Psoas muscle (tissue), 7 donors: ENCODE measurements at regions not wholly inside any gene's neighbourhood (a gene's known extent, or its start where the extent isn't known, plus 50 kb on each side); places are given as distances from the start of the nearest gene placed in this dataset.
"Not testable (repeated sequence)": the region's sequence is repeated elsewhere in the genome, so short reads cannot be mapped to it uniquely, and the experiment has no call there.

Experiments
- ATAC-seq, 4 donors: fragments of 200-7000 bp; cut with Tn5 transposase; one replicate each; pipeline ENCODE4 v1.9.1; 2020; ENCODE audit warnings: moderate library complexity in 3 of 4, mild to moderate bottlenecking in 2 of 4
- DNase-seq, 2 donors: peaks; one replicate each; pipeline ENCODE4 v3.0.0-alpha.2; 2020
- H3K27ac ChIP-seq: fragments of 200-600 bp; one replicate; pipeline ENCODE4 v1.8.0; 2022
- H3K27me3 ChIP-seq, 3 donors: fragments of 200-600 bp in 1 of 3; one replicate each; pipeline versions ENCODE4 v1.6.1 to v1.8.0; 2013 to 2022; ENCODE audit warnings: low read length in 2 of 3, mild to moderate bottlenecking in 2 of 3, moderate library complexity in 1 of 3; ENCODE audit not compliant: insufficient read depth in 3 of 3
- H3K36me3 ChIP-seq, 2 donors: fragments of 200-600 bp in 1 of 2; one replicate each; pipeline versions ENCODE4 v1.6.1 to v1.8.0; 2013 to 2022; ENCODE audit warnings: low read depth in 1 of 2, mild to moderate bottlenecking in 1 of 2, moderate library complexity in 1 of 2; ENCODE audit not compliant: insufficient read depth in 1 of 2
- H3K4me1 ChIP-seq: fragments of 200-600 bp; one replicate; pipeline ENCODE4 v1.8.0; 2022
- H3K4me3 ChIP-seq: fragments of 200-600 bp; one replicate; pipeline ENCODE4 v1.8.0; 2022; ENCODE audit warnings: mild to moderate bottlenecking
- H3K9me3 ChIP-seq: fragments of 200-600 bp; one replicate; pipeline ENCODE4 v1.8.0; 2022
- CTCF ChIP-seq: fragments of 200-600 bp; IDR thresholded peaks from one replicate; pipeline ENCODE4 v1.8.0; 2022; ENCODE audit warnings: antibody characterized with exemption
- WGBS, 3 donors: extraction: QIAGEN DNeasy Blood & Tissue Kit; methylation state at CpG; one replicate each; pipeline versions ENCODE4 v1.1.6 to v1.1.7; 2013; 5-methylcytosine and 5-hydroxymethylcytosine counted together
- intact Hi-C, 2 donors: fragments of 100-400 bp; cut with DNase I; formaldehyde crosslinking; loops; one replicate each; pipeline versions ENCODE4 v1.11.0 to v1.14.2; 2022
- donor health status: healthy with polysubstance abuse.
- donor health status: DM: no; HTN: no; CAD: no; lungs with moderate emphysema.
- donor health status: Bipolar disorder and iron deficiency.
- donor health status: healthy.
- donor health status: DM: yes; HTN: yes; CAD: no.
- donor health status: DM: no; HTN: no; CAD: no.
- donor health status: DM: yes; HTN: yes; CAD: no.

- H3K4me1 ChIP-seq, result no peaks in the 10 kb centered on the region
- no peaks in the 10 kb centered on the region for H3K27me3 ChIP-seq
- DNase-seq, result no peak
- no peaks in the 10 kb centered on the region for H3K36me3 ChIP-seq
- no peaks in the 10 kb centered on the region for H3K9me3 ChIP-seq
- H3K4me3 ChIP-seq, result no peak overlapping the region
- no peak for ATAC-seq
- intact Hi-C loops, result no loop called here
- WGBS, 3 donors, result 42 to 74% (median 69%) methylated on average over 8 of the region's 8 CpGs
- TF ChIP-seq CTCF, result no peak
- no peak overlapping the region for H3K27ac ChIP-seq
These were observed 92.4 kb upstream of the ATXN3L start for GRCh38 chrX:13412208-13412600.

DNA sequence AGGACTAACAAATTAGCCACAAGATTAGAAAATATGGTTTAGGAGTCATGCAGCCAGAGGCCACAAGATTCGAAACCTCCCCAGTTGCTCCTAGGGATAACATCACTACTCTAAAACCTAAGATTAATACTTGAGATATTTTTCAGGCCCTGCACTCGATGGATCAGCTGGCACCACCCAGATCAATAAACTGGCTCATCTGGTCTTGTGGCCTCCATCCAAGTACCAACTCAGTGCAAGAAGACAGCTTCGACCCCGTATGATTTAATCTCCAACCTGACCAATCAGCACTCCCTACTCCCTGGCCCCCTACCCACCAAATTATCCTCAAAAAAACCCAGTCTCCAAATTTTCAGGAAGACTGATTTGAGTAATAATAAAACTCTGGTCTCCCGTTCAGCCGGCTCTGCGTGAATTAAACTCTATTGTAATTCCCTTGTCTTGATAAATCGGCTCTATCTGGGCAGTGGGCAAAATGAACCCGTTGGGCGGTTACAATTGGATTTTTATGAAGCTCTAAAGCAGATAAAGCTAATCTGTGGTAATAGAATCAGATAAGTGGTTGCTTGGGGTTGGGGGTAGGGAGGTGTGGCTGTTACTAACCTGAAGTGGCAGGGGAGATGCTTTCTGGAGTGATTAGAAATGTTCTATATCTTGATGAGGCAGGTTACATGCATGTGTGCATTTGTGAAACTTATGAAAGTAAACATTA, 91.8 kb upstream of the ATXN3L start:
- no peaks in the 10 kb centered on the region for H3K36me3 ChIP-seq
- no peaks in the 10 kb centered on the region for H3K9me3 ChIP-seq
- ATAC-seq (no peak), DNase-seq (no peak)
- no peaks in the 10 kb centered on the region for H3K27me3 ChIP-seq
- no peaks in the 10 kb centered on the region for H3K4me1 ChIP-seq
- 70 to 83% (median 77%) methylated on average over 10 of the region's 10 CpGs for WGBS, 3 donors
- intact Hi-C loops, result no loop called here
- TF ChIP-seq CTCF, result no peak
- H3K4me3 ChIP-seq, result no peak overlapping the region
- no peak overlapping the region for H3K27ac ChIP-seq

GRCh38 chrX:13408599-13408998, 88.7 kb upstream of the ATXN3L start:
- H3K27ac ChIP-seq, ATAC-seq, H3K4me3 ChIP-seq, H3K9me3 ChIP-seq, H3K4me1 ChIP-seq, intact Hi-C loops, DNase-seq, H3K27me3 ChIP-seq, H3K36me3 ChIP-seq: not testable (repeated sequence)
- WGBS, 3 donors, result 90 to 100% (median 100%) methylated on average over 1 of the region's 1 CpG

- not testable (repeated sequence) for H3K4me3 ChIP-seq, H3K27ac ChIP-seq
These were observed 84.9 kb upstream of the ATXN3L start for GRCh38 chrX:13404777-13405176.

GRCh38 chrX:13404364-13404763, 84.5 kb upstream of the ATXN3L start:
- TF ChIP-seq CTCF, result no peak
- H3K27ac ChIP-seq, result no peak overlapping the region
- intact Hi-C loops, result no loop called here
- DNase-seq (no peak), ATAC-seq (no peak)
- WGBS, 3 donors, result 66 to 75% (median 68%) methylated on average over 5 to 6 of the region's 6 CpGs
- H3K9me3 ChIP-seq, result no peaks in the 10 kb centered on the region
- no peaks in the 10 kb centered on the region for H3K36me3 ChIP-seq
- peaks cover 0 to 6% (median 0%) of the 10 kb centered on the region in 3 donors for H3K27me3 ChIP-seq
- no peaks in the 10 kb centered on the region for H3K4me1 ChIP-seq
- no peak overlapping the region for H3K4me3 ChIP-seq

More at GRCh38 chrX:13404777-13405176, 84.9 kb upstream of the ATXN3L start:
- ATAC-seq, H3K9me3 ChIP-seq, H3K36me3 ChIP-seq, H3K4me1 ChIP-seq, DNase-seq, intact Hi-C loops, H3K27me3 ChIP-seq: not testable (repeated sequence)
- WGBS, 3 donors, result 39 to 64% (median 45%) methylated on average over 5 to 7 of the region's 7 CpGs

- Histone ChIP-seq H3K36me3 (no peaks in the 10 kb centered on the region), H3K27ac (no peak overlapping the region), H3K4me3 (no peak overlapping the region), H3K4me1 (no peaks in the 10 kb centered on the region), H3K9me3 (no peaks in the 10 kb centered on the region), H3K27me3 (peaks cover 0 to 6% (median 0%) of the 10 kb centered on the region in 3 donors)
- WGBS, 3 donors, result 77 to 96% (median 89%) methylated on average over 2 of the region's 2 CpGs
- no peak for TF ChIP-seq CTCF
- intact Hi-C loops, result no loop called here
- no peak for DNase-seq
- no peak for ATAC-seq
These were observed 81.9 kb upstream of the ATXN3L start for GRCh38 chrX:13401724-13402123.
